Liver (tissue), 8 donors: ENCODE measurements at regions not wholly inside any gene's neighbourhood (a gene's known extent, or its start where the extent isn't known, plus 50 kb on each side); places are given as distances from the start of the nearest gene placed in this dataset.
A peak's percentile ranks its signal among the peaks of the same experiment; 100 is the strongest.

Experiments
- DNase-seq: peaks from one replicate; pipeline ENCODE4 v3.0.0-alpha.2; 2017; ENCODE audit warnings: low spot score
- H3K27ac ChIP-seq, 2 donors: one replicate each; pipeline ENCODE4 v1.7.0; 2013; ENCODE audit warnings: inconsistent platforms in 2 of 2, low read length in 2 of 2, control low read depth in 1 of 2, low read depth in 1 of 2, mild to moderate bottlenecking in 1 of 2
- H3K27me3 ChIP-seq, 4 donors: one replicate each; pipeline versions ENCODE4 v1.6.1 to v1.7.0; 2013; ENCODE audit warnings: low read length in 3 of 4, inconsistent platforms in 1 of 4, mild to moderate bottlenecking in 1 of 4, moderate library complexity in 1 of 4; ENCODE audit not compliant: control insufficient read depth in 4 of 4, insufficient read depth in 4 of 4
- H3K36me3 ChIP-seq, 4 donors: one replicate each; pipeline versions ENCODE4 v1.6.1 to v1.7.0; 2013; ENCODE audit warnings: low read length in 3 of 4, mild to moderate bottlenecking in 3 of 4, low read depth in 1 of 4, moderate library complexity in 1 of 4; ENCODE audit not compliant: control insufficient read depth in 4 of 4, insufficient read depth in 3 of 4
- H3K4me1 ChIP-seq, 4 donors: one replicate each; pipeline versions ENCODE4 v1.6.1 to v1.7.0; 2013; ENCODE audit warnings: low read length in 3 of 4, mild to moderate bottlenecking in 3 of 4, moderate library complexity in 1 of 4; ENCODE audit not compliant: control insufficient read depth in 4 of 4, insufficient read depth in 4 of 4
- H3K4me3 ChIP-seq, 3 donors: one replicate each; pipeline versions ENCODE4 v1.6.1 to v1.7.0; 2013; ENCODE audit warnings: low read length in 3 of 3, control low read depth in 1 of 3, low read depth in 1 of 3, mild to moderate bottlenecking in 1 of 3
- H3K9ac ChIP-seq, 2 donors: one replicate each; pipeline ENCODE4 v1.7.0; 2013; ENCODE audit warnings: low read length in 2 of 2, mild to moderate bottlenecking in 2 of 2, moderate library complexity in 2 of 2, control low read depth in 1 of 2, low read depth in 1 of 2
- H3K9me3 ChIP-seq, 4 donors: one replicate each; pipeline versions ENCODE4 v1.6.1 to v1.7.0; 2013; ENCODE audit warnings: low read length in 3 of 4; ENCODE audit not compliant: control insufficient read depth in 4 of 4
- EGR1 ChIP-seq, 2 donors: IDR thresholded peaks; 2 replicates each; pipeline ENCODE4 v1.6.1; 2016 to 2018; ENCODE audit warnings: antibody characterized with exemption in 2 of 2, low read depth in 2 of 2
- FOXA1 ChIP-seq: IDR thresholded peaks from 2 replicates; pipeline ENCODE4 v1.6.1; 2016; ENCODE audit warnings: antibody characterized with exemption
- GABPA ChIP-seq, 2 donors: IDR thresholded peaks in 1 of 2; conservative IDR thresholded peaks in 1 of 2; 2 replicates each; pipeline ENCODE4 v1.6.1; 2016; ENCODE audit warnings: antibody characterized with exemption in 2 of 2, mild to moderate bottlenecking in 1 of 2, moderate library complexity in 1 of 2
- HNF4A ChIP-seq, 2 donors: conservative IDR thresholded peaks; 2 replicates each; pipeline ENCODE4 v1.6.1; 2016; ENCODE audit warnings: antibody characterized with exemption in 2 of 2, mild to moderate bottlenecking in 2 of 2
- HNF4G ChIP-seq: IDR thresholded peaks from 2 replicates; pipeline ENCODE4 v1.6.1; 2016; ENCODE audit warnings: antibody characterized with exemption
- JUND ChIP-seq, 2 donors: IDR thresholded peaks; 2 replicates each; pipeline ENCODE4 v1.6.1; 2016; ENCODE audit warnings: antibody characterized with exemption in 2 of 2
- RAD21 ChIP-seq, 2 donors: IDR thresholded peaks; 2 replicates each; pipeline ENCODE4 v1.6.1; 2016; ENCODE audit warnings: antibody characterized with exemption in 2 of 2, mild to moderate bottlenecking in 2 of 2
- RXRA ChIP-seq, 2 donors: IDR thresholded peaks; 2 replicates each; pipeline ENCODE4 v1.6.1; 2017 to 2018; ENCODE audit warnings: antibody characterized with exemption in 2 of 2, mild to moderate bottlenecking in 1 of 2
- TAF1 ChIP-seq: conservative IDR thresholded peaks from 2 replicates; pipeline ENCODE4 v1.6.1; 2016; ENCODE audit warnings: antibody characterized with exemption, mild to moderate bottlenecking
- YY1 ChIP-seq: IDR thresholded peaks from 2 replicates; pipeline ENCODE4 v1.6.1; 2016; ENCODE audit warnings: antibody characterized with exemption, mild to moderate bottlenecking
- ZBTB33 ChIP-seq: IDR thresholded peaks from 2 replicates; pipeline ENCODE4 v1.6.1; 2016; ENCODE audit warnings: antibody characterized with exemption
- WGBS: extraction: QIAGEN DNeasy Blood & Tissue Kit; methylation state at CpG from one replicate; pipeline ENCODE4 v1.1.7; 2013; 5-methylcytosine and 5-hydroxymethylcytosine counted together
- TF ChIP-seq, protein P1 (sequence below): IDR thresholded peaks from 2 replicates; pipeline ENCODE4 v1.6.1; 2016; ENCODE audit warnings: antibody characterized with exemption
- TF ChIP-seq, protein P2 (sequence below): IDR thresholded peaks from 2 replicates; pipeline ENCODE4 v1.6.1; 2016; ENCODE audit warnings: antibody characterized with exemption
- TF ChIP-seq, protein P3 (sequence below): fragments of 150-350 bp; IDR thresholded peaks from 2 replicates; pipeline ENCODE4 v1.5.1; 2017; ENCODE audit warnings: improper control_type of control experiment, low read depth, low read length; ENCODE audit not compliant: missing input control
- TF ChIP-seq, protein P4 (sequence below): IDR thresholded peaks from 2 replicates; pipeline ENCODE4 v1.6.1; 2016; ENCODE audit warnings: antibody characterized with exemption, mild to moderate bottlenecking
- donor health status: healthy.
- donor health status: healthy.
- donor health status: healthy.
- donor health status: healthy.
- donor health status: healthy.

DNA sequence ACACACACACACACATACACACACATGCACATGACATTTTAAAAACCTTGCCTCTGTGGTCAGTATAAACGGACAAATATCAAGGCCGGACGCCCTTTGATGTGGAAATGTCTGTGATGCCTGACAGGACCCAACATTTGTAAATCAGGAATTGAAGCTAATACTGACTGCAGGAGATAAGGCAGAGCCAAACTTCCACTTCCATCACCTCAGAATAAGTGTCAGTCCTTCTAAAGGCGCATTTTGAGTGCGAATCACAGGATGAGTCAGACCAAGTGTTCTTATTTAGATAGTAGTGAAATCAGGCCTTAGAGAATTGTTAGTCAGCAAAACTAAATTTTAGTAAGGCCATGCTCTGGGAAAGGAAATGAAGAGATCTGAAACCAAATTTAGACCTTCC, 211.7 kb upstream of the LRATD1 start:
- 81% methylated on average over 5 of the region's 5 CpGs for WGBS
- H3K27ac ChIP-seq = no peak overlapping the region
- no peak for DNase-seq

DNA sequence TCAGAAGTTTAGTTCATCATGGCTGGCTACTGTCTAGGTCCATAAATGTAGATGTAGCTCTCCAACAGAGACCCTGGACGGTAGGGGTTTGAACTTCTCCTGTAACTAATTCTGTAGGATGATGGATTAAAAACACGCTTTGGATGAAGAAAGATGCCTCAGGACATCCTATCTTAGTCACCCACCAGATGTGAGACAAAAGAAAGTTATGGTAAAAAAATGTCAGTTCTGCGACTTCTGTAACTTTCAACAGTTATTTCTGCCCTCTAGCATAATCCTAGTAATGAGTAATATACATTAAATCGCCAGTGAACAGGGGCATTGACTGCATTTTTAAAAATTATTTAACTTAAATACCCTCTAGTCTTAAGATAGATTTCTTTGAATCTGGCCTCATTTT, 210.1 kb upstream of the LRATD1 start:
- Histone ChIP-seq H3K4me3 (no peak overlapping the region), H3K4me1 (no peaks in the 10 kb centered on the region), H3K27me3 (no peaks in the 10 kb centered on the region), H3K27ac (no peak overlapping the region), H3K9ac (no peak overlapping the region), H3K9me3 (no peaks in the 10 kb centered on the region), H3K36me3 (no peaks in the 10 kb centered on the region)
- 66% methylated on average over 4 of the region's 4 CpGs for WGBS
- no peak for DNase-seq
- TF ChIP-seq FOXA1 = no peak
- TF ChIP-seq TAF1 = no peak
- TF ChIP-seq EGR1 (IDR thresholded peaks at IDR 0.05; ENCODE audit: low read depth in 2 of 2) = no peak
- no peak for TF ChIP-seq RXRA (IDR thresholded peaks at IDR 0.05)
- TF ChIP-seq RAD21 (IDR thresholded peaks at IDR 0.05) = no peak

More for the DNA sequence above, 211.7 kb upstream of the LRATD1 start:
- H3K4me1 ChIP-seq = no peaks in the 10 kb centered on the region
- H3K27me3 ChIP-seq = no peaks in the 10 kb centered on the region
- no peaks in the 10 kb centered on the region for H3K36me3 ChIP-seq
- TF ChIP-seq JUND (IDR thresholded peaks at IDR 0.05) (peak in 1 of 2 donors; percentile 16), RAD21 (IDR thresholded peaks at IDR 0.05) (no peak)
- H3K4me3 ChIP-seq = no peak overlapping the region
- no peak overlapping the region for H3K9ac ChIP-seq
- no peaks in the 10 kb centered on the region for H3K9me3 ChIP-seq

DNA sequence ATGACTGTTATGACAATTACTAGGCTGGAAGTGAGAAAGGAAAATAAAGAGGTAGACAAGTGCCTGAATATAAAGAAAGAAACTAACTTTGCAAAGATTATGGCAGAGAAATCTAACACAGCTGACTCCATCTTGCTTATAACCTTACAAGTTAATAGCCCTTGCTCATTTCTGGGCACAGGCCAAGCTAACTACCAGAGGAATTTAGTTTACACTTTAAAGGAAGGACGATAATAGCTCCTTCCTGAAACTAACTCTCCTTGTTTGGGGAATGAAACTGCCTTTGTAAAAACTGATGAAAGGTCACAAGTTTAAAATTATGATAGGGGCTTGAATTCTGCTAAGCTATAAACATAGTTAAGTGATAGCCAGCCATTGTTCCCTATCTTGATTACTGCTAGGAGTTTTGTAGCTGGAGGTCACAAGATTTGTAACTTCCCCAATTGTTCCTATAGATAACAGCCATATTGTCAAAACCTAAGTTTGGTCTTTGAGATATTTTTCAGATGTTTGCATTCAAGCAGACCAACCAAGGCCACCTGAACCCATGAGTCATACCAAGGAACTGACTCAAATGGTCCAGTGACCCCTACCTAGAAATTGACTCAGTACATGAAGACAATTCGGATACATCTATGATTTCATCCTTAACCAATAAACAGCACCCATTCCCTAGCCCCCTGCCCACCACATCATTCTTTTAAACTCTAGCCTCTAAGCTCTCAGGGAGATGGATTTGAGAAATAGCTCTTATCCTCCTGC, 209.2 kb upstream of the LRATD1 start:
- WGBS = 50% methylated on average over 2 of the region's 2 CpGs
- TF ChIP-seq ZBTB33 (no peak), YY1 (no peak), HNF4A (conservative IDR thresholded peaks at IDR 0.05) (no peak), HNF4G (no peak), GABPA (IDR thresholded peaks at IDR 0.05 in 1 of 2, conservative IDR thresholded peaks at IDR 0.05 in 1 of 2) (no peak), EGR1 (IDR thresholded peaks at IDR 0.05; ENCODE audit: low read depth in 2 of 2) (no peak), JUND (IDR thresholded peaks at IDR 0.05) (no peak), TAF1 (no peak), RXRA (IDR thresholded peaks at IDR 0.05) (no peak), FOXA1 (no peak), RAD21 (IDR thresholded peaks at IDR 0.05) (no peak)
- TF ChIP-seq, protein P1, sequence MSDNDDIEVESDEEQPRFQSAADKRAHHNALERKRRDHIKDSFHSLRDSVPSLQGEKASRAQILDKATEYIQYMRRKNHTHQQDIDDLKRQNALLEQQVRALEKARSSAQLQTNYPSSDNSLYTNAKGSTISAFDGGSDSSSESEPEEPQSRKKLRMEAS = no peak
- TF ChIP-seq, protein P2, sequence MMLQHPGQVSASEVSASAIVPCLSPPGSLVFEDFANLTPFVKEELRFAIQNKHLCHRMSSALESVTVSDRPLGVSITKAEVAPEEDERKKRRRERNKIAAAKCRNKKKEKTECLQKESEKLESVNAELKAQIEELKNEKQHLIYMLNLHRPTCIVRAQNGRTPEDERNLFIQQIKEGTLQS = no peak
- TF ChIP-seq, protein P3, sequence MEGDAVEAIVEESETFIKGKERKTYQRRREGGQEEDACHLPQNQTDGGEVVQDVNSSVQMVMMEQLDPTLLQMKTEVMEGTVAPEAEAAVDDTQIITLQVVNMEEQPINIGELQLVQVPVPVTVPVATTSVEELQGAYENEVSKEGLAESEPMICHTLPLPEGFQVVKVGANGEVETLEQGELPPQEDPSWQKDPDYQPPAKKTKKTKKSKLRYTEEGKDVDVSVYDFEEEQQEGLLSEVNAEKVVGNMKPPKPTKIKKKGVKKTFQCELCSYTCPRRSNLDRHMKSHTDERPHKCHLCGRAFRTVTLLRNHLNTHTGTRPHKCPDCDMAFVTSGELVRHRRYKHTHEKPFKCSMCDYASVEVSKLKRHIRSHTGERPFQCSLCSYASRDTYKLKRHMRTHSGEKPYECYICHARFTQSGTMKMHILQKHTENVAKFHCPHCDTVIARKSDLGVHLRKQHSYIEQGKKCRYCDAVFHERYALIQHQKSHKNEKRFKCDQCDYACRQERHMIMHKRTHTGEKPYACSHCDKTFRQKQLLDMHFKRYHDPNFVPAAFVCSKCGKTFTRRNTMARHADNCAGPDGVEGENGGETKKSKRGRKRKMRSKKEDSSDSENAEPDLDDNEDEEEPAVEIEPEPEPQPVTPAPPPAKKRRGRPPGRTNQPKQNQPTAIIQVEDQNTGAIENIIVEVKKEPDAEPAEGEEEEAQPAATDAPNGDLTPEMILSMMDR = no peak
- TF ChIP-seq, protein P4, sequence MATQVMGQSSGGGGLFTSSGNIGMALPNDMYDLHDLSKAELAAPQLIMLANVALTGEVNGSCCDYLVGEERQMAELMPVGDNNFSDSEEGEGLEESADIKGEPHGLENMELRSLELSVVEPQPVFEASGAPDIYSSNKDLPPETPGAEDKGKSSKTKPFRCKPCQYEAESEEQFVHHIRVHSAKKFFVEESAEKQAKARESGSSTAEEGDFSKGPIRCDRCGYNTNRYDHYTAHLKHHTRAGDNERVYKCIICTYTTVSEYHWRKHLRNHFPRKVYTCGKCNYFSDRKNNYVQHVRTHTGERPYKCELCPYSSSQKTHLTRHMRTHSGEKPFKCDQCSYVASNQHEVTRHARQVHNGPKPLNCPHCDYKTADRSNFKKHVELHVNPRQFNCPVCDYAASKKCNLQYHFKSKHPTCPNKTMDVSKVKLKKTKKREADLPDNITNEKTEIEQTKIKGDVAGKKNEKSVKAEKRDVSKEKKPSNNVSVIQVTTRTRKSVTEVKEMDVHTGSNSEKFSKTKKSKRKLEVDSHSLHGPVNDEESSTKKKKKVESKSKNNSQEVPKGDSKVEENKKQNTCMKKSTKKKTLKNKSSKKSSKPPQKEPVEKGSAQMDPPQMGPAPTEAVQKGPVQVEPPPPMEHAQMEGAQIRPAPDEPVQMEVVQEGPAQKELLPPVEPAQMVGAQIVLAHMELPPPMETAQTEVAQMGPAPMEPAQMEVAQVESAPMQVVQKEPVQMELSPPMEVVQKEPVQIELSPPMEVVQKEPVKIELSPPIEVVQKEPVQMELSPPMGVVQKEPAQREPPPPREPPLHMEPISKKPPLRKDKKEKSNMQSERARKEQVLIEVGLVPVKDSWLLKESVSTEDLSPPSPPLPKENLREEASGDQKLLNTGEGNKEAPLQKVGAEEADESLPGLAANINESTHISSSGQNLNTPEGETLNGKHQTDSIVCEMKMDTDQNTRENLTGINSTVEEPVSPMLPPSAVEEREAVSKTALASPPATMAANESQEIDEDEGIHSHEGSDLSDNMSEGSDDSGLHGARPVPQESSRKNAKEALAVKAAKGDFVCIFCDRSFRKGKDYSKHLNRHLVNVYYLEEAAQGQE = no peak
- Histone ChIP-seq H3K9me3 (no peaks in the 10 kb centered on the region), H3K27ac (no peak overlapping the region), H3K27me3 (no peaks in the 10 kb centered on the region), H3K4me3 (no peak overlapping the region), H3K36me3 (no peaks in the 10 kb centered on the region), H3K4me1 (no peaks in the 10 kb centered on the region), H3K9ac (no peak overlapping the region)
- no peak for DNase-seq
